ENCODE measurements at regions not wholly inside any gene's neighbourhood (a gene's known extent, or its start where the extent isn't known, plus 50 kb on each side); places are given as distances from the start of the nearest gene placed in this dataset.
A peak's percentile ranks its signal among the peaks of the same experiment; 100 is the strongest.

DNA sequence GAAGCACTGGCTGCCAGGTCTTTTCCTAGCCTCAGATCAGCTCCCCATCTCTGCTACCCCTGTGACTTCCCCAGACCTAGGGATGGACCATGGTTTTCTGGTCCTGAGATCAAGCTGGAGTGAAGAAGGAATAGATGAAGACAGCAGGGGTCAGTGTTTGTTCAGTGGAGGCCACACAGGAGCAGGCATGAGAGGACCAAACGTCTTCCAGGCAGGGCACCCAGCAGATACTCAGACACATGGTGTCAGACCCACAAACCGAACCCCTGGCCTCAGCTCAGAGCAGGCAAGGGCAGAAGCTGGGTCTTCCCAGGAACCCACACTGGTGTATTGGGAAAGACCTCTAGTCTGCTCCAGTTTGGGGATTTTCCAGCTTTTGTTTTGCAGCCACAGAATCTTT is 189.7 kb downstream of the IRX5 start:
- Histone ChIP-seq H3K27ac (no peak overlapping the region), H4K20me1 (ENCODE audit: insufficient read depth, poor library complexity, severe bottlenecking) (no peaks in the 10 kb centered on the region), H3K36me3 (replicated peaks; ENCODE audit: insufficient read depth, low read depth) (no peaks in the 10 kb centered on the region), H3K27me3 (no peaks in the 10 kb centered on the region), H3K4me3 (no peak overlapping the region), H2AFZ (no peak overlapping the region), H3K4me1 (ENCODE audit: insufficient read depth) (no peaks in the 10 kb centered on the region), H3K79me2 (no peaks in the 10 kb centered on the region), H3K9me3 (ENCODE audit: low read depth) (no peaks in the 10 kb centered on the region), H3K4me2 (no peak overlapping the region), H3K9me2 (replicated peaks; ENCODE audit: insufficient read depth) (no peaks in the 10 kb centered on the region)
- peak; percentile 26 for DNase-seq (ENCODE audit: low spot score)
- TF ChIP-seq EZH2 (IDR thresholded peaks at IDR 0.05; ENCODE audit: borderline replicate concordance) (no peak), EZH2phosphoT487 (IDR thresholded peaks at IDR 0.05; ENCODE audit: low read depth, severe bottlenecking, unreplicated experiment) (no peak)
- TF ChIP-seq, protein P1, sequence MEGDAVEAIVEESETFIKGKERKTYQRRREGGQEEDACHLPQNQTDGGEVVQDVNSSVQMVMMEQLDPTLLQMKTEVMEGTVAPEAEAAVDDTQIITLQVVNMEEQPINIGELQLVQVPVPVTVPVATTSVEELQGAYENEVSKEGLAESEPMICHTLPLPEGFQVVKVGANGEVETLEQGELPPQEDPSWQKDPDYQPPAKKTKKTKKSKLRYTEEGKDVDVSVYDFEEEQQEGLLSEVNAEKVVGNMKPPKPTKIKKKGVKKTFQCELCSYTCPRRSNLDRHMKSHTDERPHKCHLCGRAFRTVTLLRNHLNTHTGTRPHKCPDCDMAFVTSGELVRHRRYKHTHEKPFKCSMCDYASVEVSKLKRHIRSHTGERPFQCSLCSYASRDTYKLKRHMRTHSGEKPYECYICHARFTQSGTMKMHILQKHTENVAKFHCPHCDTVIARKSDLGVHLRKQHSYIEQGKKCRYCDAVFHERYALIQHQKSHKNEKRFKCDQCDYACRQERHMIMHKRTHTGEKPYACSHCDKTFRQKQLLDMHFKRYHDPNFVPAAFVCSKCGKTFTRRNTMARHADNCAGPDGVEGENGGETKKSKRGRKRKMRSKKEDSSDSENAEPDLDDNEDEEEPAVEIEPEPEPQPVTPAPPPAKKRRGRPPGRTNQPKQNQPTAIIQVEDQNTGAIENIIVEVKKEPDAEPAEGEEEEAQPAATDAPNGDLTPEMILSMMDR (IDR thresholded peaks at IDR 0.05; ENCODE audit: poor library complexity) = peak; percentile 21
- 28% methylated on average over 2 of the region's 2 CpGs for WGBS (ENCODE audit: low lambda C conversion rate, missing lambda C conversion rate)

DNA sequence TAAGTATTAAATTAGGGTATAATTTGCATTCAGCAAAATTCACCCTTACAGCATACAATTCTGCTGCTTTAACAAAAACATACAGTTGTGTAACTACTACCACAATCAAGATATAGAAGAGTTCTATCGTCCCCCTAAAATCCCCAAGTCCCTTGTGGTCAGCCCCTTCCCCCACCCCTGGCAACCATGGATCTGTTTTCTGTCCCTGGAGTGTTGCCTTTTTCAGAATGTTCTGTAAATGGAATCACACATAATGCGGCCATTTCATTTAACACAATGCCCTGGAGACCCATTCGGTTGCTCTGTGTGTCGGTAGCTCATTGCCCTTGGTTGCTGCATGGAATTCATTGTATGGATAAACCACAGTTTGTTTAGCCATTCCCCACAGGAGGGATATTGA is 190.2 kb downstream of the IRX5 start:
- no peak overlapping the region for H2AFZ ChIP-seq
- TF ChIP-seq EZH2phosphoT487 (IDR thresholded peaks at IDR 0.05; ENCODE audit: low read depth, severe bottlenecking, unreplicated experiment) (no peak), EZH2 (IDR thresholded peaks at IDR 0.05; ENCODE audit: borderline replicate concordance) (no peak)
- TF ChIP-seq, protein P1 (IDR thresholded peaks at IDR 0.05; ENCODE audit: poor library complexity) = no peak
- H3K27me3 ChIP-seq = no peaks in the 10 kb centered on the region
- no peak overlapping the region for H3K4me2 ChIP-seq
- H3K4me1 ChIP-seq (ENCODE audit: insufficient read depth) = no peaks in the 10 kb centered on the region
- no peaks in the 10 kb centered on the region for H3K9me3 ChIP-seq (ENCODE audit: low read depth)
- no peaks in the 10 kb centered on the region for H3K79me2 ChIP-seq
- H4K20me1 ChIP-seq (ENCODE audit: insufficient read depth, poor library complexity, severe bottlenecking) = no peaks in the 10 kb centered on the region
- no peaks in the 10 kb centered on the region for H3K36me3 ChIP-seq (replicated peaks; ENCODE audit: insufficient read depth, low read depth)
- no peak overlapping the region for H3K4me3 ChIP-seq
- WGBS (ENCODE audit: low lambda C conversion rate, missing lambda C conversion rate) = 75% methylated on average over 4 of the region's 4 CpGs
- H3K27ac ChIP-seq = no peak overlapping the region
- no peaks in the 10 kb centered on the region for H3K9me2 ChIP-seq (replicated peaks; ENCODE audit: insufficient read depth)
- DNase-seq (ENCODE audit: low spot score) = no peak

GRCh38 chr16:55123652-55124051 is 193.0 kb downstream of the IRX5 start:
- Histone ChIP-seq H3K4me1 (ENCODE audit: insufficient read depth) (no peaks in the 10 kb centered on the region), H2AFZ (no peak overlapping the region), H3K79me2 (no peaks in the 10 kb centered on the region), H3K9me2 (replicated peaks; ENCODE audit: insufficient read depth) (no peaks in the 10 kb centered on the region), H3K4me3 (no peak overlapping the region), H3K4me2 (no peak overlapping the region), H3K27ac (no peak overlapping the region), H4K20me1 (ENCODE audit: insufficient read depth, poor library complexity, severe bottlenecking) (no peaks in the 10 kb centered on the region), H3K36me3 (replicated peaks; ENCODE audit: insufficient read depth, low read depth) (no peaks in the 10 kb centered on the region), H3K9me3 (ENCODE audit: low read depth) (no peaks in the 10 kb centered on the region), H3K27me3 (no peaks in the 10 kb centered on the region)
- TF ChIP-seq EZH2 (IDR thresholded peaks at IDR 0.05; ENCODE audit: borderline replicate concordance) (no peak), EZH2phosphoT487 (IDR thresholded peaks at IDR 0.05; ENCODE audit: low read depth, severe bottlenecking, unreplicated experiment) (no peak)
- TF ChIP-seq, protein P1 (IDR thresholded peaks at IDR 0.05; ENCODE audit: poor library complexity) = no peak
- no peak for DNase-seq (ENCODE audit: low spot score)
- WGBS (ENCODE audit: low lambda C conversion rate, missing lambda C conversion rate) = 97% methylated on average over 1 of the region's 1 CpG
